Esophagus (tissue), 2 donors: ENCODE measurements at regions not wholly inside any gene's neighbourhood (a gene's known extent, or its start where the extent isn't known, plus 50 kb on each side); places are given as distances from the start of the nearest gene placed in this dataset.

Source experiments
- H3K27ac ChIP-seq, 2 donors: one replicate each; pipeline ENCODE4 v1.5.1; 2013; ENCODE audit warnings: low read depth in 2 of 2, mild to moderate bottlenecking in 2 of 2, inconsistent platforms in 1 of 2, low read length in 1 of 2, moderate library complexity in 1 of 2
- H3K27me3 ChIP-seq, 2 donors: one replicate each; pipeline ENCODE4 v1.6.1; 2013; ENCODE audit warnings: low read length in 2 of 2, control low read depth in 1 of 2, mild to moderate bottlenecking in 1 of 2; ENCODE audit not compliant: insufficient read depth in 2 of 2, control insufficient read depth in 1 of 2
- H3K36me3 ChIP-seq, 2 donors: one replicate each; pipeline ENCODE4 v1.6.1; 2013; ENCODE audit warnings: low read length in 1 of 2; ENCODE audit not compliant: control insufficient read depth in 2 of 2, insufficient read depth in 2 of 2
- H3K4me1 ChIP-seq, 2 donors: one replicate each; pipeline ENCODE4 v1.6.1; 2013; ENCODE audit warnings: low read length in 1 of 2; ENCODE audit not compliant: control insufficient read depth in 2 of 2, insufficient read depth in 2 of 2
- H3K4me3 ChIP-seq, 2 donors: one replicate each; pipeline ENCODE4 v1.5.1; 2013; ENCODE audit warnings: low read length in 2 of 2, mild to moderate bottlenecking in 2 of 2, low read depth in 1 of 2, moderate library complexity in 1 of 2
- H3K9me3 ChIP-seq, 2 donors: one replicate each; pipeline ENCODE4 v1.6.1; 2013; ENCODE audit warnings: mild to moderate bottlenecking in 2 of 2, low read depth in 1 of 2, low read length in 1 of 2, moderate library complexity in 1 of 2; ENCODE audit not compliant: control insufficient read depth in 2 of 2, insufficient read depth in 1 of 2
- WGBS, 2 donors: extraction: QIAGEN DNeasy Blood & Tissue Kit; methylation state at CpG; one replicate each; pipeline ENCODE4 v1.1.7; 2013; 5-methylcytosine and 5-hydroxymethylcytosine counted together
- donor health status: healthy with polysubstance abuse.
- donor health status: Bipolar disorder and iron deficiency.

DNA sequence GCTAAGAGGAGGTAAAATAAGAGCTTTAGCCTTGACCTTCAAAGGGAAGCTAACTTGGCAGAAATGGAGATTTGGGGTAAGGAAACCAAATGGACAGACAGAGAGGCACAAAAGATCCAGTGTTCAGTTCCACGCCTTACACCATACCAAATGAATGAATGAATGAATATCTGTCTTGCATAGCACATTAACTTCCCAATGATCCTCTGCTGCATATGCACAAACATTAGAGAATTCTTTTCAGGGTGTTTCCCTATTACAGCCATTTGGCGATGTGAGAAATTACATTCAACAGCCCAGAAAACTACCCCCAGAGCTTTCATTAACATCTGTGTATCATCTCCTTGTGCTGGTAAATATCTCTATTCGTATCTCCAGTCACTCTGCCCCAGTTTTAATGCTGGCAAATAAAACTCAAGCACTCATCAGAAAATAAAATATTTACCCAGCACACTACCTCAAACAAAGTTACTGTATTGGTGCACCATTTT, 1056.2 kb downstream of the SORCS3 start:
- Histone ChIP-seq H3K4me1 (no peaks in the 10 kb centered on the region), H3K4me3 (no peak overlapping the region), H3K36me3 (no peaks in the 10 kb centered on the region), H3K27me3 (no peaks in the 10 kb centered on the region), H3K9me3 (no peaks in the 10 kb centered on the region), H3K27ac (no peak overlapping the region)
- WGBS, 2 donors, result 60 to 66% methylated on average over 3 of the region's 3 CpGs

DNA sequence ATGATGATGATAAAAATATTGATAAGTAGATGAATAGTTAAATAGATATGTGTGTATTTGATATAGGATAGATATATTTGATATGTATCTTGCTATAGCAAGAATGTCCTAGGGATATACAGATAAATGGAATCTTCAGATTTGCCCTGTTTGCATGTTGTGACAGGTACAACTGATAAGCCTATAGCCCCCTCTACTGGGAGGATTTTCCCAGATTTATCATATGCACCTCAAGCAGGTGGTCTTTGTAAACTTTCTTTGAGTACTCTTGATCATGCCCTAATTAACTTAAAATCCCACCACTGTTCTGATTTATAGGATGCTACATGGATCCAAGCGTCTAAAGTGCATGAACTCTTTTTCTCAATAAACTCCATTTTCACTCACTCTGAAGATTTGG, 1050.7 kb downstream of the SORCS3 start:
- Histone ChIP-seq H3K27me3 (no peaks in the 10 kb centered on the region), H3K4me3 (no peak overlapping the region), H3K36me3 (no peaks in the 10 kb centered on the region), H3K9me3 (no peaks in the 10 kb centered on the region), H3K27ac (no peak overlapping the region), H3K4me1 (no peaks in the 10 kb centered on the region)
- WGBS, 2 donors, result 45 to 63% methylated on average over 1 of the region's 1 CpG

DNA sequence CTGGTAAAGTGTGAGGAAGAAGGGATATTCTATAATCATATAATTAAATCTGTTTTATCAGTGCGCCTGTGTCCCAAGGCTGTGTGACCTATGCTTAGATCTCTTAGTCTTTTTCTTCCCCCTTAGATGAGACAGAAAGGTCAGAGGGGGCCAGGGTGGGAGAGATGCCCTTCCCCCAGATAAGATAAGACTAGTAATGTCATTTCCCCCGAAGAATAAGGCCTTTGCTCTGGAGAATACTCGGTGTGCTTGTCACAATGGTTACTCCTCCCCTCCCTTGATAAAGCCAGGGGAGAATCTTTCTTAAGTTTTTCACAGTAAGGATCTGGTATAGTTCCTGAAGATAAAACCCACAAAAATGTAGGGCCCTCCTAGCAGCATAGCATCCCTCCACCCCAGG, 1041.8 kb downstream of the SORCS3 start:
- H3K27me3 ChIP-seq, result no peaks in the 10 kb centered on the region
- H3K4me1 ChIP-seq, result no peaks in the 10 kb centered on the region
- H3K36me3 ChIP-seq, result no peaks in the 10 kb centered on the region
- H3K4me3 ChIP-seq, result no peak overlapping the region
- no peak overlapping the region for H3K27ac ChIP-seq
- 63 to 69% methylated on average over 3 of the region's 3 CpGs for whole genome bisulfite sequencing, 2 donors
- H3K9me3 ChIP-seq, result peaks cover 0 to 2% of the 10 kb centered on the region in 2 donors

DNA sequence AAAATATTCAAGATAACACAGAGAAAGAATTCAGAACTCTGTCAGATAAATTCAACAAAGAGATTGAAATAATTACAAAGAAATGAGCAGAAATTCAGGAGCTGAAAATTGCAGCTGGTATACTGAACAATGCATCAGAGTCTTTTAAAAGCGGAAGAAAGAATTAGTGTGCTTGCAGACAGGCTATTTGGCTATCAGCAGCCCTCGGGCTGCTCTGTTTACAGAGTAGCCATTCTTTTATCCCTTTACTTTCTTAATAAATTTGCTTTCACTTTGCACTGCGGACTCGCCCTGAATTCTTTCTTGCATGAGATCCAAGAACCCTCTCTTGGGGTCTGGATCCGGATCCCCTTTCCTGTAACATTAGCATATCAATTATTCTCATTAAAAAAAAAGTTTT, 1040.0 kb downstream of the SORCS3 start:
- WGBS, 2 donors, result 43 to 49% methylated on average over 5 of the region's 5 CpGs
- Histone ChIP-seq H3K27ac (no peak overlapping the region), H3K36me3 (no peaks in the 10 kb centered on the region), H3K4me3 (no peak overlapping the region), H3K9me3 (peaks cover 0 to 2% of the 10 kb centered on the region in 2 donors), H3K27me3 (no peaks in the 10 kb centered on the region), H3K4me1 (no peaks in the 10 kb centered on the region)

DNA sequence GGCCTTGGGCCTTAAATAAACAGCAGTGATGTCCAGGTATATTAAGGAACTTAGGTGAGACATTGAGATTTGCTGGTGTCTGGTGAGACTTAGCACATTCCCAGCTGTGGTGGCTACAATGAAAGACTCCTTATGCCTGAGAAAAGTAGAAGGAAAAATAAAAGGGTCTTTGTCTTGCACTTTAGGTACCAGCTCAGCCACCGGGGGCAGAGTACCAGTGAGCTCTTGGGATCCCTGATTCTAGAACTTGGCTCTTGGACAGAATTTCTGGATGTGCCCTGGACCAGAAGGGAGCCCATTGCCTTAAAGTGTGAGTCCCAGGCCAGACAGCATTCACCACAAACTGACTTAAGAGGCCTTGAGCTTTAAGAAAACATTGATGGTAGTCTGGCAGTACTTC, 1038.7 kb downstream of the SORCS3 start:
- Histone ChIP-seq H3K27ac (no peak overlapping the region), H3K36me3 (no peaks in the 10 kb centered on the region), H3K4me3 (no peak overlapping the region), H3K4me1 (no peaks in the 10 kb centered on the region), H3K9me3 (peaks cover 0 to 2% of the 10 kb centered on the region in 2 donors), H3K27me3 (no peaks in the 10 kb centered on the region)
- 75 to 80% methylated on average over 1 of the region's 1 CpG for WGBS, 2 donors

DNA sequence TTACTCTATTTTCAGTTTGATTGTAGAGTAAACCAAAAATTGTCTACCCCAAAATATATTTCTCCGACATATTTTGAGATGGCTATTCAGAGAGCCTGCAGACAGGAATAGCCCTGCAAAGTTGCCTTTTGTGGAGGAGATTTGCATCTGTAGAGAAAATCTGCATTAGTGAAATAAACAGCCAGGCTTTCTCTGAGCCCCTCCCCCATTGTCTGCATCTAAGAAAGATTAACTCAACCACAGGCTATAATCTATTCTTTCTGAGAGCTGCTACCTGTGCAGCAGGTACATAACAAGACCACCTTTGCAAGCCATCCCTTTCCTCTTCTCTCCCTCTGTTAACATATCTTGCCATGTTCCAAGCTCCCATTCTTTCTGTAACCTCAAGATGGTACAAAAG, 1034.2 kb downstream of the SORCS3 start:
- Histone ChIP-seq H3K9me3 (peaks cover 0 to 4% of the 10 kb centered on the region in 2 donors), H3K4me3 (no peak overlapping the region), H3K4me1 (no peaks in the 10 kb centered on the region), H3K36me3 (no peaks in the 10 kb centered on the region), H3K27me3 (no peaks in the 10 kb centered on the region), H3K27ac (no peak overlapping the region)
- 83 to 84% methylated on average over 1 of the region's 1 CpG for WGBS, 2 donors

DNA sequence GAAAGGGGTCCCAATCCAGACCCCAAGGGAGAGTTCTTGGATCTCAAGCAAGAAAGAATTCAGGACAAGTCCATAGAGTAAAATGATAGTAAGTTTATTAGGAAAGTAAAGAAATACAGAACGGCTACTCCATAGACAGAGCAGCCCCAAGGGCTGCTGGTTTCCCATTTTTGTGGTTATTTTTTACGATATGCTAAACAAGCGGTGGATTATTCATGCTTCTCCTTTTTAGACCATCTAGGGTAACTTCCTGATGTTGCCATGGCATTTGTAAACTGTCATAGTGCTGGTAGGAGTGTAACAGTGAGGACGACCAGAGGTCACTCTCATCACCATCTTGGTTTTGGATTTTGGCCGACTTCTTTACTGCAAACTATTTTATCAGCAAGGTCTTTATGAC, 1033.4 kb downstream of the SORCS3 start:
- Histone ChIP-seq H3K4me1 (no peaks in the 10 kb centered on the region), H3K27me3 (no peaks in the 10 kb centered on the region), H3K27ac (no peak overlapping the region), H3K4me3 (no peak overlapping the region), H3K9me3 (peaks cover 0 to 3% of the 10 kb centered on the region in 2 donors), H3K36me3 (no peaks in the 10 kb centered on the region)
- WGBS, 2 donors, result 79 to 88% methylated on average over 5 of the region's 5 CpGs

DNA sequence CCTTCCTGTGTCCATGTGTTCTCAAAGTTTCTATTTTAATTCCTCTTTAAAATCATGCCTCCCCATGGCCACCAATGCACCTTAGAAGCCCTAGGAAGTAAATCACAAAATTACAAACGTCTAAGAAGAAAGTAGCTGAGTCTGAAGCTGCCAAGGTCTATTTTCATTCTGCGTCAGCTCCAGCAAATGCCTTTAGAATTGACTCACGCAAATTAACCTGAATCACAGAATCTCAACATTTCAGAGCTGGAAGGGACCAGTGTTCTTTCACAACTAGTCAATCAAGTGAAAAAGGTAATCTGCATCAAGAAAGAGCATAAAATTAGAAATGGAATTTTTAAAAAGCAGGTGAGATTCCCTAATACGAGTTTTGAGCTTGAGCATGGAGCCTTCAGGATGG, 1017.6 kb downstream of the SORCS3 start:
- Histone ChIP-seq H3K27ac (no peak overlapping the region), H3K9me3 (no peaks in the 10 kb centered on the region), H3K4me1 (no peaks in the 10 kb centered on the region), H3K36me3 (no peaks in the 10 kb centered on the region), H3K4me3 (no peak overlapping the region), H3K27me3 (no peaks in the 10 kb centered on the region)
- 65 to 67% methylated on average over 4 of the region's 4 CpGs for WGBS, 2 donors

DNA sequence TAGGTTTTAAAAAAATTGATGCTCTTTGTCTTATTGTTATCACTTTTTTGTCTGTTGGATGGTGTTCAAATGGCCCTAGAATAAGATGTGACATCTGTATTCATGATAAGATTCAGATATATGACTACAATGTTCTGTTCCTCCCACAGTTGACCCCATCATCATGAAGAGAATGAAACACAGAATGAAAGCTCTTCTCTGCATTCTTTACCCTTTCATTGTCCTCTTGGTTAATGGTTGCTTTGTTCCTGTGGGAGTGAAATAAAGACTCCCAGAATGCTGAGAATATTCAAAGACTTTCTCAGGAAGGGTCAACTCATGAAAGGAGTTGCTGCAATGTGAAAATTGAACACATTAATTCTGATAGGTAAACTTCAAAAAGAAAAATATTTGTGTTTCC, 1015.8 kb downstream of the SORCS3 start:
- Histone ChIP-seq H3K4me1 (no peaks in the 10 kb centered on the region), H3K9me3 (no peaks in the 10 kb centered on the region), H3K27ac (no peak overlapping the region), H3K36me3 (no peaks in the 10 kb centered on the region), H3K4me3 (no peak overlapping the region), H3K27me3 (no peaks in the 10 kb centered on the region)

DNA sequence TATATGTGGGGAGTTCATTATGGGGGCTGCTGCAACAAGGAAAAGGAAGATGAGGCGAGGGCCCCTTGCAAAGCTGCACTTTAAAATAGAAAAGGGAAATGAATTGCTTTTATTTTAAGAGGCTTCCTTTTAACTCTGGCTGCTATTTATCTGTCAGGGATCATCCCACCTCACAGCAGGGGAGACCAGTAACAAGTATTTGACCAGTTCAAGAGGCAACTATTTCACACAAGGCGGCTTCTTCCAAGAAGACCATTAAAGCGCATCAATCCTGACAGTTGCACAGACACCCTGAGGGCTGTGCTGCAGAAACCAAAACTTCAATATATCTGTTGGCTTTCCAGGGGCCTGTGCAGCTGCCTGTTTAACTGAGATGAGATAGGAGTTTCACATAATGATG, 1009.2 kb downstream of the SORCS3 start:
- H3K4me1 ChIP-seq, result no peaks in the 10 kb centered on the region
- 74 to 77% methylated on average over 3 of the region's 3 CpGs for WGBS, 2 donors
- no peaks in the 10 kb centered on the region for H3K9me3 ChIP-seq
- H3K27me3 ChIP-seq, result no peaks in the 10 kb centered on the region
- H3K4me3 ChIP-seq, result no peak overlapping the region
- H3K27ac ChIP-seq, result no peak overlapping the region
- H3K36me3 ChIP-seq, result no peaks in the 10 kb centered on the region
